ENCODE measurements at regions not wholly inside any gene's neighbourhood (a gene's known extent, or its start where the extent isn't known, plus 50 kb on each side); places are given as distances from the start of the nearest gene placed in this dataset.
"Not testable (repeated sequence)": the region's sequence is repeated elsewhere in the genome, so short reads cannot be mapped to it uniquely, and the experiment has no call there.

- intact Hi-C loops (cut with micrococcal nuclease), result no loop called here
- 70% methylated on average over 2 of the region's 2 CpGs for WGBS (ENCODE audit: insufficient coverage)
- Histone ChIP-seq H3K9me3 (ENCODE audit: control insufficient read depth, insufficient read depth, low read length) (peaks cover 4% of the 10 kb centered on the region), H3K4me1 (ENCODE audit: control insufficient read depth, insufficient read depth, low read length) (no peaks in the 10 kb centered on the region), H3K4me3 (ENCODE audit: low read length) (no peak overlapping the region), H3K27me3 (ENCODE audit: control insufficient read depth, insufficient read depth, low read length) (peaks cover 18% of the 10 kb centered on the region), H3K27ac (ENCODE audit: low read length) (no peak overlapping the region), H3K36me3 (ENCODE audit: control insufficient read depth, insufficient read depth, low read length) (no peaks in the 10 kb centered on the region)
- TF ChIP-seq CTCF (IDR thresholded peaks at IDR 0.05), result no peak
- no peak overlapping the region for H3K27ac Mint-ChIP-seq
- no peaks in the 10 kb centered on the region for H3K9me3 Mint-ChIP-seq
- ATAC-seq (no peak), DNase-seq (no peak)
- H3K36me3 Mint-ChIP-seq, result no peaks in the 10 kb centered on the region
- H3K4me1 Mint-ChIP-seq, result no peaks in the 10 kb centered on the region
- H3K27me3 Mint-ChIP-seq (ENCODE audit: low read depth in 2 of 2), result peaks cover 44 to 49% of the 10 kb centered on the region in 2 donors
- no peak overlapping the region for H3K4me3 Mint-ChIP-seq
Observed at GRCh38 chr5:138685193-138685745, 68.0 kb upstream of the CTNNA1 start.

- DNase-seq; H3K9me3 Mint-ChIP-seq; ATAC-seq; intact Hi-C loops (cut with micrococcal nuclease); H3K4me3 Mint-ChIP-seq; H3K27ac Mint-ChIP-seq; H3K4me1 ChIP-seq (ENCODE audit: control insufficient read depth, insufficient read depth, low read length); H3K4me1 Mint-ChIP-seq; H3K36me3 Mint-ChIP-seq; H3K9me3 ChIP-seq (ENCODE audit: control insufficient read depth, insufficient read depth, low read length); H3K36me3 ChIP-seq (ENCODE audit: control insufficient read depth, insufficient read depth, low read length); H3K27ac ChIP-seq (ENCODE audit: low read length); H3K4me3 ChIP-seq (ENCODE audit: low read length): not testable (repeated sequence)
- H3K27me3 Mint-ChIP-seq (ENCODE audit: low read depth in 2 of 2), result peaks cover 48 to 62% of the 10 kb centered on the region in 2 donors
- H3K27me3 ChIP-seq (ENCODE audit: control insufficient read depth, insufficient read depth, low read length), result peaks cover 14% of the 10 kb centered on the region
- no CpG with 5 or more reads among the region's 4 CpGs for WGBS (ENCODE audit: insufficient coverage)
Observed at GRCh38 chr5:138682462-138682861, 70.8 kb upstream of the CTNNA1 start.

GRCh38 chr5:138678826-138679225 lies 74.4 kb upstream of the CTNNA1 start:
- H3K27ac Mint-ChIP-seq; ATAC-seq; H3K4me1 Mint-ChIP-seq; H3K27ac ChIP-seq (ENCODE audit: low read length); H3K4me3 ChIP-seq (ENCODE audit: low read length); H3K36me3 ChIP-seq (ENCODE audit: control insufficient read depth, insufficient read depth, low read length); H3K4me1 ChIP-seq (ENCODE audit: control insufficient read depth, insufficient read depth, low read length); H3K36me3 Mint-ChIP-seq; intact Hi-C loops (cut with micrococcal nuclease); H3K4me3 Mint-ChIP-seq; H3K9me3 Mint-ChIP-seq; DNase-seq: not testable (repeated sequence)
- WGBS (ENCODE audit: insufficient coverage), result no CpG with 5 or more reads among the region's 3 CpGs
- H3K9me3 ChIP-seq (ENCODE audit: control insufficient read depth, insufficient read depth, low read length), result peaks cover 11% of the 10 kb centered on the region
- peaks cover 15% of the 10 kb centered on the region for H3K27me3 ChIP-seq (ENCODE audit: control insufficient read depth, insufficient read depth, low read length)
- peaks cover 45 to 77% of the 10 kb centered on the region in 2 donors for H3K27me3 Mint-ChIP-seq (ENCODE audit: low read depth in 2 of 2)

GRCh38 chr5:138677782-138678181 lies 75.4 kb upstream of the CTNNA1 start:
- H3K4me1 Mint-ChIP-seq, result no peaks in the 10 kb centered on the region
- Histone ChIP-seq H3K36me3 (ENCODE audit: control insufficient read depth, insufficient read depth, low read length) (no peaks in the 10 kb centered on the region), H3K4me1 (ENCODE audit: control insufficient read depth, insufficient read depth, low read length) (no peaks in the 10 kb centered on the region), H3K27ac (ENCODE audit: low read length) (no peak overlapping the region), H3K4me3 (ENCODE audit: low read length) (no peak overlapping the region), H3K27me3 (ENCODE audit: control insufficient read depth, insufficient read depth, low read length) (peaks cover 26% of the 10 kb centered on the region), H3K9me3 (ENCODE audit: control insufficient read depth, insufficient read depth, low read length) (peaks cover 14% of the 10 kb centered on the region)
- no peak for TF ChIP-seq CTCF (IDR thresholded peaks at IDR 0.05)
- ATAC-seq (no peak), DNase-seq (no peak)
- intact Hi-C loops (cut with micrococcal nuclease), result no loop called here
- H3K9me3 Mint-ChIP-seq, result peaks cover 0 to 3% of the 10 kb centered on the region in 2 donors
- peaks cover 8% of the 10 kb centered on the region for H3K36me3 Mint-ChIP-seq
- H3K27me3 Mint-ChIP-seq (ENCODE audit: low read depth in 2 of 2), result peaks cover 49 to 79% of the 10 kb centered on the region in 2 donors
- no peak overlapping the region for H3K4me3 Mint-ChIP-seq
- H3K27ac Mint-ChIP-seq, result no peak overlapping the region
- WGBS (ENCODE audit: insufficient coverage), result 94% methylated on average over 2 of the region's 3 CpGs
